H1 (cell line): ENCODE measurements at regions not wholly inside any gene's neighbourhood (a gene's known extent, or its start where the extent isn't known, plus 50 kb on each side); places are given as distances from the start of the nearest gene placed in this dataset.

ENCODE experiments used
- EZH2 ChIP-seq: fragments of 200-600 bp; sonication (generic); IDR thresholded peaks from 2 replicates; pipeline ENCODE4 v1.7.1; 2012; ENCODE audit warnings: low read depth, mild to moderate bottlenecking, moderate library complexity, low read length, inconsistent platforms; ENCODE audit not compliant: severe bottlenecking
- NRF1 ChIP-seq: IDR thresholded peaks from 2 replicates; pipeline ENCODE4 v1.6.1; 2011; ENCODE audit warnings: mild to moderate bottlenecking, low read depth, low read length, improper control_type of control experiment
- SIRT6 ChIP-seq: IDR thresholded peaks from one replicate; pipeline ENCODE4 v1.7.1; 2012; ENCODE audit warnings: low read length, inconsistent platforms
- TF ChIP-seq, protein P1 (sequence below): IDR thresholded peaks from 2 replicates; pipeline ENCODE4 v1.6.1; 2011; ENCODE audit warnings: low read length, improper control_type of control experiment

DNA sequence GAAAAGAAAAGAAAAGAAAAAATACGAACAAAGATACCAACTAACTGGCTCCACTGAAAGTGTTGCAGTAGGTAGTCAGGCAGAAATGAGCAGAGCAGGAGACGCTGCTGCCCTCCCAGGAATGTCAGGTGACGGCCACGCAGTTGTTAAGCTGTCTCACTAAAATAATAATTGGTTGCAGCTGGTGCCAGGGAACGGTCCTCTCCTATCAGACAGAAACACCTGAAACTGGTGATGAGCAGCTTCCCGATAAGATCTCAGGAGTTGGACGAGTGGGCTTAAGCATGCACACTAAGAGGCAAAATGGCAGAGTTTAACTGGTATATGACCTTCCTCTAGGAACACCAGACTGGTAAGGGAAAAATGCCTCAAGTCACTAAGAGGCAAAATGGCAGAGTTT, 611.1 kb downstream of the ZEB2 start (continued):
- TF ChIP-seq, protein P1, sequence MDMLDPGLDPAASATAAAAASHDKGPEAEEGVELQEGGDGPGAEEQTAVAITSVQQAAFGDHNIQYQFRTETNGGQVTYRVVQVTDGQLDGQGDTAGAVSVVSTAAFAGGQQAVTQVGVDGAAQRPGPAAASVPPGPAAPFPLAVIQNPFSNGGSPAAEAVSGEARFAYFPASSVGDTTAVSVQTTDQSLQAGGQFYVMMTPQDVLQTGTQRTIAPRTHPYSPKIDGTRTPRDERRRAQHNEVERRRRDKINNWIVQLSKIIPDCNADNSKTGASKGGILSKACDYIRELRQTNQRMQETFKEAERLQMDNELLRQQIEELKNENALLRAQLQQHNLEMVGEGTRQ: no peak
- TF ChIP-seq EZH2 (no peak), SIRT6 (no peak), NRF1 (no peak)
